ENCODE measurements at regions not wholly inside any gene's neighbourhood (a gene's known extent, or its start where the extent isn't known, plus 50 kb on each side); places are given as distances from the start of the nearest gene placed in this dataset.

- H3K27me3 ChIP-seq (ENCODE audit: insufficient read depth, poor library complexity, severe bottlenecking) = no peaks in the 10 kb centered on the region
- no peak for DNase-seq (ENCODE audit: low read depth in 1 of 2, low spot score in 1 of 2)
- no peak overlapping the region for H3K4me3 ChIP-seq (replicated peaks; ENCODE audit: insufficient read depth, low read length)
- no peak overlapping the region for H3K27ac ChIP-seq (replicated peaks)
- TF ChIP-seq POLR2AphosphoS5 (IDR thresholded peaks at IDR 0.05; ENCODE audit: low read depth) (no peak), REST (IDR thresholded peaks at IDR 0.05; ENCODE audit: insufficient replicate concordance, low read depth) (no peak), GABPA (IDR thresholded peaks at IDR 0.05; ENCODE audit: low read depth) (no peak), SPI1 (IDR thresholded peaks at IDR 0.05; ENCODE audit: borderline replicate concordance, low read depth) (no peak), CTCF (IDR thresholded peaks at IDR 0.05; ENCODE audit: insufficient read depth, low read length) (no peak)
Observed at GRCh38 chr3:62961874-62962556, 86.8 kb upstream of the CADPS start.

GRCh38 chr3:62962714-62963113, 87.5 kb upstream of the CADPS start:
- no peak overlapping the region for H3K27ac ChIP-seq (replicated peaks)
- no peaks in the 10 kb centered on the region for H3K27me3 ChIP-seq (ENCODE audit: insufficient read depth, poor library complexity, severe bottlenecking)
- no peak overlapping the region for H3K4me3 ChIP-seq (replicated peaks; ENCODE audit: insufficient read depth, low read length)
- DNase-seq (ENCODE audit: low read depth in 1 of 2, low spot score in 1 of 2) = no peak
- no peak for TF ChIP-seq POLR2AphosphoS5 (IDR thresholded peaks at IDR 0.05; ENCODE audit: low read depth)
- no peak for TF ChIP-seq CTCF (IDR thresholded peaks at IDR 0.05; ENCODE audit: insufficient read depth, low read length)
- no peak for TF ChIP-seq GABPA (IDR thresholded peaks at IDR 0.05; ENCODE audit: low read depth)
- TF ChIP-seq REST (IDR thresholded peaks at IDR 0.05; ENCODE audit: insufficient replicate concordance, low read depth) = no peak
- no peak for TF ChIP-seq SPI1 (IDR thresholded peaks at IDR 0.05; ENCODE audit: borderline replicate concordance, low read depth)

- Histone ChIP-seq H3K4me3 (replicated peaks; ENCODE audit: insufficient read depth, low read length) (no peak overlapping the region), H3K27ac (replicated peaks) (no peak overlapping the region), H3K27me3 (ENCODE audit: insufficient read depth, poor library complexity, severe bottlenecking) (no peaks in the 10 kb centered on the region)
- no peak for TF ChIP-seq SPI1 (IDR thresholded peaks at IDR 0.05; ENCODE audit: borderline replicate concordance, low read depth)
- TF ChIP-seq REST (IDR thresholded peaks at IDR 0.05; ENCODE audit: insufficient replicate concordance, low read depth) = no peak
- no peak for TF ChIP-seq GABPA (IDR thresholded peaks at IDR 0.05; ENCODE audit: low read depth)
- no peak for TF ChIP-seq CTCF (IDR thresholded peaks at IDR 0.05; ENCODE audit: insufficient read depth, low read length)
- no peak for TF ChIP-seq POLR2AphosphoS5 (IDR thresholded peaks at IDR 0.05; ENCODE audit: low read depth)
- no peak for DNase-seq (ENCODE audit: low read depth in 1 of 2, low spot score in 1 of 2)
Observed at GRCh38 chr3:62965311-62965710, 90.1 kb upstream of the CADPS start.

All from HL-60 (cell line).